Gastrocnemius medialis (tissue), 4 donors: ENCODE measurements at regions not wholly inside any gene's neighbourhood (a gene's known extent, or its start where the extent isn't known, plus 50 kb on each side); places are given as distances from the start of the nearest gene placed in this dataset.

Experiments
- CTCF ChIP-seq, 5 experiments: fragments of 450-650 bp in 3 of 5; fragments of 200-600 bp in 2 of 5; sonication (generic) in 2 of 5; IDR thresholded peaks in 4 of 5; conservative IDR thresholded peaks in 1 of 5; 1 replicate in 4 of 5; 2 replicates in 1 of 5; pipeline ENCODE4 v1.5.1; 2016 to 2019; ENCODE audit warnings: antibody characterized with exemption in 5 of 5, mild to moderate bottlenecking in 3 of 5, moderate library complexity in 3 of 5
- POLR2A ChIP-seq, 2 donors: fragments of 450-650 bp; IDR thresholded peaks; one replicate each; pipeline ENCODE4 v1.6.1; 2017; ENCODE audit warnings: antibody characterized with exemption in 2 of 2, mild to moderate bottlenecking in 2 of 2, moderate library complexity in 2 of 2

- no peak for TF ChIP-seq CTCF (IDR thresholded peaks at IDR 0.05 in 4 of 5, conservative IDR thresholded peaks at IDR 0.05 in 1 of 5)
- no peak for TF ChIP-seq POLR2A (IDR thresholded peaks at IDR 0.05)
Measured at GRCh38 chr14:97295108-97295710, 498.0 kb downstream of the VRK1 start.
